Natural killer cell (primary cell): ENCODE measurements at regions not wholly inside any gene's neighbourhood (a gene's known extent, or its start where the extent isn't known, plus 50 kb on each side); places are given as distances from the start of the nearest gene placed in this dataset.

Experiments used
- ATAC-seq, 3 donors: fragments of 150-1000 bp in 2 of 3; fragments of 200-7000 bp in 1 of 3; cut with Tn5 transposase; 1 replicate in 1 of 3; 2 replicates in 2 of 3; pipeline ENCODE4 v1.10.0; 2021; ENCODE audit warnings: mild to moderate bottlenecking in 2 of 3, moderate library complexity in 2 of 3
- DNase-seq, 2 donors: peaks; one replicate each; pipeline versions ENCODE4 v3.0.0 to v3.0.0-alpha.2; 2013 to 2021; ENCODE audit warnings: mixed read lengths in 1 of 2
- H3K27ac ChIP-seq: one replicate; pipeline ENCODE4 v1.5.1; 2013; ENCODE audit warnings: mild to moderate bottlenecking, low read length
- H3K27me3 ChIP-seq: one replicate; pipeline ENCODE4 v1.6.1; 2013; ENCODE audit warnings: low read length; ENCODE audit not compliant: control insufficient read depth, insufficient read depth
- H3K36me3 ChIP-seq: one replicate; pipeline ENCODE4 v1.6.1; 2013; ENCODE audit warnings: low read length; ENCODE audit not compliant: control insufficient read depth, insufficient read depth
- H3K4me1 ChIP-seq: one replicate; pipeline ENCODE4 v1.6.1; 2013; ENCODE audit warnings: low read length; ENCODE audit not compliant: control insufficient read depth, insufficient read depth
- H3K4me3 ChIP-seq: one replicate; pipeline ENCODE4 v1.5.1; 2013; ENCODE audit warnings: low read length
- H3K9me3 ChIP-seq: one replicate; pipeline ENCODE4 v1.6.1; 2013; ENCODE audit warnings: low read length; ENCODE audit not compliant: control insufficient read depth, insufficient read depth
- H3K27ac Mint-ChIP-seq, 2 donors: one replicate each; pipeline ENCODE4 v1.8.0; 2022; ENCODE audit warnings: mild to moderate bottlenecking in 2 of 2, mixed read lengths in 2 of 2, moderate library complexity in 1 of 2
- H3K27me3 Mint-ChIP-seq, 2 donors: one replicate each; pipeline ENCODE4 v1.8.0; 2022; ENCODE audit warnings: low read depth in 2 of 2, mixed read lengths in 2 of 2
- H3K36me3 Mint-ChIP-seq: one replicate; pipeline ENCODE4 v1.8.0; 2022; ENCODE audit warnings: mixed read lengths
- H3K4me1 Mint-ChIP-seq, 2 donors: one replicate each; pipeline ENCODE4 v1.8.0; 2022; ENCODE audit warnings: mixed read lengths in 2 of 2
- H3K4me3 Mint-ChIP-seq: one replicate; pipeline ENCODE4 v1.8.0; 2022; ENCODE audit warnings: mild to moderate bottlenecking, moderate library complexity, mixed read lengths
- H3K9me3 Mint-ChIP-seq, 2 donors: one replicate each; pipeline ENCODE4 v1.8.0; 2022; ENCODE audit warnings: mixed read lengths in 2 of 2
- CTCF ChIP-seq: fragments of 200-600 bp; IDR thresholded peaks from one replicate; pipeline ENCODE4 v1.8.0; 2022; ENCODE audit warnings: antibody characterized with exemption
- WGBS: methylation state at CpG from one replicate; pipeline ENCODE4 v1.1.7; 2013; ENCODE audit warnings: missing lambda C conversion rate; ENCODE audit not compliant: insufficient coverage; 5-methylcytosine and 5-hydroxymethylcytosine counted together
- intact Hi-C: fragments of 100-400 bp; cut with micrococcal nuclease; formaldehyde crosslinking; loops from one replicate; pipeline ENCODE4 v1.14.2; 2022

GRCh38 chr3:7927864-7928263, 573.8 kb upstream of the LMCD1 start:
- H3K9me3 ChIP-seq: no peaks in the 10 kb centered on the region
- Mint-ChIP-seq H3K36me3 (no peaks in the 10 kb centered on the region), H3K27ac (no peak overlapping the region), H3K9me3 (peaks cover 6 to 13% of the 10 kb centered on the region in 2 donors), H3K27me3 (no peaks in the 10 kb centered on the region), H3K4me3 (no peak overlapping the region), H3K4me1 (no peaks in the 10 kb centered on the region)
- no peaks in the 10 kb centered on the region for H3K27me3 ChIP-seq
- no peak for TF ChIP-seq CTCF
- no peaks in the 10 kb centered on the region for H3K36me3 ChIP-seq
- H3K4me1 ChIP-seq: no peaks in the 10 kb centered on the region
- ATAC-seq (no peak), DNase-seq (no peak)
- no peak overlapping the region for H3K27ac ChIP-seq
- intact Hi-C loops: no loop called here
- H3K4me3 ChIP-seq: no peak overlapping the region

GRCh38 chr3:7929319-7929889, 572.2 kb upstream of the LMCD1 start:
- Mint-ChIP-seq H3K9me3 (peaks cover 2 to 15% of the 10 kb centered on the region in 2 donors), H3K36me3 (no peaks in the 10 kb centered on the region), H3K27ac (no peak overlapping the region), H3K4me1 (no peaks in the 10 kb centered on the region), H3K27me3 (no peaks in the 10 kb centered on the region), H3K4me3 (no peak overlapping the region)
- 65% methylated on average over 2 of the region's 2 CpGs for WGBS
- H3K9me3 ChIP-seq: peaks cover 4% of the 10 kb centered on the region
- no peaks in the 10 kb centered on the region for H3K36me3 ChIP-seq
- H3K4me1 ChIP-seq: no peaks in the 10 kb centered on the region
- H3K27ac ChIP-seq: no peak overlapping the region
- intact Hi-C loops: no loop called here
- H3K27me3 ChIP-seq: no peaks in the 10 kb centered on the region
- ATAC-seq (no peak), DNase-seq (no peak)
- no peak for TF ChIP-seq CTCF
- no peak overlapping the region for H3K4me3 ChIP-seq

- Histone ChIP-seq H3K4me3 (no peak overlapping the region), H3K27me3 (no peaks in the 10 kb centered on the region), H3K9me3 (peaks cover 5% of the 10 kb centered on the region), H3K4me1 (no peaks in the 10 kb centered on the region), H3K27ac (no peak overlapping the region), H3K36me3 (no peaks in the 10 kb centered on the region)
- intact Hi-C loops: no loop called here
- no peaks in the 10 kb centered on the region for H3K27me3 Mint-ChIP-seq
- no peak for ATAC-seq
- DNase-seq: no peak
- no peak for TF ChIP-seq CTCF
- no peaks in the 10 kb centered on the region for H3K4me1 Mint-ChIP-seq
- peaks cover 7 to 10% of the 10 kb centered on the region in 2 donors for H3K9me3 Mint-ChIP-seq
- H3K36me3 Mint-ChIP-seq: peaks cover 10% of the 10 kb centered on the region
- H3K27ac Mint-ChIP-seq: no peak overlapping the region
- 63% methylated on average over 2 of the region's 2 CpGs for WGBS
- H3K4me3 Mint-ChIP-seq: no peak overlapping the region
Observed at GRCh38 chr3:7934362-7934761, 567.3 kb upstream of the LMCD1 start.

GRCh38 chr3:7947930-7948329, 553.7 kb upstream of the LMCD1 start:
- no peak for ATAC-seq
- TF ChIP-seq CTCF: no peak
- Mint-ChIP-seq H3K36me3 (no peaks in the 10 kb centered on the region), H3K27ac (no peak overlapping the region), H3K27me3 (peaks cover 0 to 6% of the 10 kb centered on the region in 2 donors), H3K4me3 (no peak overlapping the region), H3K9me3 (peaks cover 5 to 8% of the 10 kb centered on the region in 2 donors), H3K4me1 (no peaks in the 10 kb centered on the region)
- Histone ChIP-seq H3K36me3 (no peaks in the 10 kb centered on the region), H3K27ac (no peak overlapping the region), H3K4me1 (no peaks in the 10 kb centered on the region), H3K4me3 (no peak overlapping the region), H3K27me3 (no peaks in the 10 kb centered on the region), H3K9me3 (no peaks in the 10 kb centered on the region)
- no peak for DNase-seq
- intact Hi-C loops: no loop called here
